Endothelial cell of umbilical vein (primary cell): ENCODE measurements at regions not wholly inside any gene's neighbourhood (a gene's known extent, or its start where the extent isn't known, plus 50 kb on each side); places are given as distances from the start of the nearest gene placed in this dataset.

ENCODE experiments used
- BruUV-seq: library from RNA; stranded (reverse); fragments of 400-500 nt; replicated peaks from 2 replicates; lab custom pipeline; 2021; lab: Mats Ljungman, UMichigan
- CTCF ChIA-PET: fragments of 300-600, 350-600 bp; sonication (Branson Sonifier 250); formaldehyde crosslinking; loops from one replicate; lab custom pipeline; 2021; ENCODE audit warnings: antibody characterized with exemption, inconsistent platforms; lab: Charles Lee
- POLR2A ChIA-PET: fragments of 300-600, 350-600 bp; sonication (Branson Sonifier 250); formaldehyde crosslinking; loops from one replicate; lab custom pipeline; 2021; ENCODE audit warnings: antibody characterized with exemption, inconsistent platforms; lab: Charles Lee
- DNase-seq: peaks from one replicate; pipeline ENCODE4 v3.0.0-alpha.2; 2011; ENCODE audit warnings: low read depth, low spot score
- FAIRE-seq: peaks from 2 replicates; lab custom pipeline; 2011; peaks lifted over from hg19 to GRCh38; lab: Jason Lieb, UNC
- H2AFZ ChIP-seq: 2 replicates; pipeline ENCODE4 v1.6.0; 2012; ENCODE audit warnings: low read depth, low read length, control low read depth, inconsistent platforms
- H3K27ac ChIP-seq: 2 replicates; pipeline ENCODE4 v1.5.1; 2011; ENCODE audit warnings: low read depth, mild to moderate bottlenecking, control low read depth, low read length, moderate library complexity; ENCODE audit not compliant: insufficient read depth
- H3K27me3 ChIP-seq, 2 experiments: 2 replicates each; pipeline versions ENCODE4 v1.6.0 to v1.6.1; 2011; ENCODE audit warnings: low read length in 2 of 2, mixed read lengths in 1 of 2; ENCODE audit not compliant: control insufficient read depth in 2 of 2, insufficient read depth in 2 of 2
- H3K36me3 ChIP-seq, 2 experiments: 2 replicates in 1 of 2; 3 replicates in 1 of 2; pipeline ENCODE4 v1.5.1; 2011; ENCODE audit warnings: low read length in 2 of 2, mild to moderate bottlenecking in 1 of 2, moderate library complexity in 1 of 2; ENCODE audit not compliant: control insufficient read depth in 2 of 2, insufficient read depth in 2 of 2; ENCODE audit errors: extremely low read depth in 1 of 2
- H3K4me1 ChIP-seq: 3 replicates; pipeline ENCODE4 v1.5.1; 2011; ENCODE audit warnings: mild to moderate bottlenecking, low read length; ENCODE audit not compliant: control insufficient read depth, insufficient read depth; ENCODE audit errors: extremely low read depth
- H3K4me2 ChIP-seq: 2 replicates; pipeline ENCODE4 v1.6.1; 2011; ENCODE audit warnings: low read length, control low read depth, mixed read lengths; ENCODE audit not compliant: insufficient read depth
- H3K4me3 ChIP-seq, 3 experiments: fragments of 200-600 bp in 1 of 3; sonication (generic), shearing (Covaris generic) in 1 of 3; replicated peaks in 1 of 3; 2 replicates each; pipeline ENCODE4 v1.5.1; 2011 to 2016; ENCODE audit warnings: control low read depth in 3 of 3, low read length in 3 of 3, mild to moderate bottlenecking in 2 of 3, inconsistent platforms in 1 of 3, low read depth in 1 of 3, moderate library complexity in 1 of 3; ENCODE audit not compliant: insufficient read depth in 1 of 3
- H3K79me2 ChIP-seq: 2 replicates; pipeline ENCODE4 v1.6.0; 2012; ENCODE audit warnings: low read length, inconsistent platforms; ENCODE audit not compliant: control insufficient read depth, insufficient read depth
- H3K9ac ChIP-seq: replicated peaks from 2 replicates; pipeline ENCODE3; 2011; ENCODE audit warnings: low read length, control low read depth; ENCODE audit not compliant: insufficient read depth; ENCODE audit errors: extremely low read depth
- H3K9me1 ChIP-seq: replicated peaks from 3 replicates; pipeline ENCODE4 v1.6.0; 2011; ENCODE audit warnings: mild to moderate bottlenecking, low read length; ENCODE audit not compliant: control insufficient read depth, insufficient read depth; ENCODE audit errors: extremely low read depth
- H3K9me3 ChIP-seq: replicated peaks from 2 replicates; pipeline ENCODE4 v1.5.1; 2012; ENCODE audit warnings: low read length, inconsistent platforms; ENCODE audit not compliant: control insufficient read depth, insufficient read depth
- H4K20me1 ChIP-seq: replicated peaks from 2 replicates; pipeline ENCODE3; 2011; ENCODE audit warnings: mild to moderate bottlenecking, low read length; ENCODE audit not compliant: control insufficient read depth, insufficient read depth; ENCODE audit errors: extremely low read depth
- CTCF ChIP-seq, 2 donors: IDR thresholded peaks; 1 replicate in 1 of 2; 2 replicates in 1 of 2; pipeline ENCODE4 v1.5.1; 2011; ENCODE audit warnings: low read length in 2 of 2, mild to moderate bottlenecking in 2 of 2, moderate library complexity in 2 of 2, control low read depth in 1 of 2, inconsistent platforms in 1 of 2, low read depth in 1 of 2; ENCODE audit not compliant: insufficient read depth in 1 of 2; ENCODE audit errors: extremely low read depth in 1 of 2
- EZH2 ChIP-seq: IDR thresholded peaks from 2 replicates; pipeline ENCODE4 v1.6.1; 2012; ENCODE audit warnings: borderline replicate concordance, low read depth, mild to moderate bottlenecking, moderate library complexity, low read length, inconsistent platforms; ENCODE audit not compliant: severe bottlenecking
- FOS ChIP-seq: IDR thresholded peaks from 2 replicates; pipeline ENCODE4 v1.6.1; 2011; ENCODE audit warnings: mild to moderate bottlenecking, low read length, moderate library complexity, borderline replicate concordance; ENCODE audit not compliant: insufficient read depth
- GATA2 ChIP-seq: IDR thresholded peaks from 2 replicates; pipeline ENCODE4 v1.7.0; 2011; ENCODE audit warnings: low read depth, mild to moderate bottlenecking, moderate library complexity, mixed read lengths, low read length; ENCODE audit not compliant: insufficient read length, insufficient read depth
- JUN ChIP-seq: IDR thresholded peaks from 2 replicates; pipeline ENCODE4 v1.6.1; 2011; ENCODE audit warnings: borderline replicate concordance, low read depth; ENCODE audit not compliant: insufficient read length, insufficient read depth
- MAX ChIP-seq: IDR thresholded peaks from 2 replicates; pipeline ENCODE4 v1.6.1; 2011; ENCODE audit not compliant: insufficient read depth, insufficient read length
- MYC ChIP-seq: IDR thresholded peaks from one replicate; pipeline ENCODE4 v1.6.1; 2011; ENCODE audit warnings: mild to moderate bottlenecking, low read depth, low read length
- POLR2A ChIP-seq: IDR thresholded peaks from 2 replicates; pipeline ENCODE4 v1.6.1; 2012; ENCODE audit warnings: low read depth, mild to moderate bottlenecking, control low read depth, low read length
- POLR2AphosphoS5 ChIP-seq: IDR thresholded peaks from 2 replicates; pipeline ENCODE4 v1.6.1; 2012; ENCODE audit warnings: low read depth, mild to moderate bottlenecking, control low read depth, low read length, moderate library complexity; ENCODE audit not compliant: insufficient read depth
- dilution Hi-C: fragments of 300-500 bp; cut with MboI; formaldehyde crosslinking; loops from one replicate; pipeline ENCODE4 v1.15.0; 2019; ENCODE audit warnings: low sequenced_read_pairs; ENCODE audit not compliant: extremely low pct_ligation_motif_present
- intact Hi-C: fragments of 100-400 bp; cut with micrococcal nuclease; formaldehyde crosslinking; loops from one replicate; pipeline ENCODE4 v1.10.0; 2022

DNA sequence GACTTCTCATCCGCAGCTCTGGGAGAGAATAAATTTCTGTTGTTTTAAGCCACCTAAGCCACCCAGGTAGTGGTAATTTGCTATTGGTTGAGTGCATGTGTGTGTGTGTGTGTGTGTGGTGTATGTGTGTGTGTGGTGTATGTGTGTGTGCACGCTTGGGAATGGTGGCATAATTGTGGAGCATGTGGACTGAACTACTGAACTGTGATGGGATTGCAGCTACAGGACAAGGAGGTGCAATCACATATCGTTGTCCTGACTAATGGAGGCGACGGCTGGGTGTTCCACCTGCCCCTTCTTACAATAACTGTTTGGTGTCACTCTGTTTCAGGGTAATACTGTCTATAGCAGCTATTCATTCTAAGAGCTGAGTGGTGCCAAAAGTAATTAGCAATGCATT lies 448.7 kb upstream of the PFKP start:
- no peak for FAIRE-seq
- Histone ChIP-seq H3K4me3 (no peak overlapping the region), H3K4me1 (no peaks in the 10 kb centered on the region), H3K79me2 (no peaks in the 10 kb centered on the region), H3K9ac (no peak overlapping the region), H3K9me1 (no peaks in the 10 kb centered on the region), H3K27me3 (no peaks in the 10 kb centered on the region), H3K27ac (no peak overlapping the region), H3K9me3 (peaks cover 8% of the 10 kb centered on the region), H3K4me2 (no peak overlapping the region), H3K36me3 (no peaks in the 10 kb centered on the region), H2AFZ (no peak overlapping the region), H4K20me1 (no peaks in the 10 kb centered on the region)
- dilution Hi-C loops (no loop called here), intact Hi-C loops (no loop called here)
- no TSS peak for BruUV-seq
- ChIA-PET CTCF (no interaction called here), POLR2A (no interaction called here)
- no peak for TF ChIP-seq EZH2
- no peak for TF ChIP-seq MYC
- no peak for TF ChIP-seq CTCF (IDR thresholded peaks at IDR 0.05; ENCODE audit: extremely low read depth in 1 of 2, insufficient read depth in 1 of 2, low read depth in 1 of 2, low read length in 2 of 2)
- no peak for TF ChIP-seq FOS
- no peak for TF ChIP-seq JUN
- no peak for TF ChIP-seq GATA2
- TF ChIP-seq POLR2A = no peak
- no peak for TF ChIP-seq MAX
- TF ChIP-seq POLR2AphosphoS5 = no peak
- no peak for DNase-seq
